CD4-positive, alpha-beta T cell treated with Interleukin-10 for 1 hour (primary cell): ENCODE measurements at regions not wholly inside any gene's neighbourhood (a gene's known extent, or its start where the extent isn't known, plus 50 kb on each side); places are given as distances from the start of the nearest gene placed in this dataset.

Source experiments
- DNase-seq: peaks from one replicate; pipeline ENCODE4 v3.0.0-alpha.2; 2020

DNA sequence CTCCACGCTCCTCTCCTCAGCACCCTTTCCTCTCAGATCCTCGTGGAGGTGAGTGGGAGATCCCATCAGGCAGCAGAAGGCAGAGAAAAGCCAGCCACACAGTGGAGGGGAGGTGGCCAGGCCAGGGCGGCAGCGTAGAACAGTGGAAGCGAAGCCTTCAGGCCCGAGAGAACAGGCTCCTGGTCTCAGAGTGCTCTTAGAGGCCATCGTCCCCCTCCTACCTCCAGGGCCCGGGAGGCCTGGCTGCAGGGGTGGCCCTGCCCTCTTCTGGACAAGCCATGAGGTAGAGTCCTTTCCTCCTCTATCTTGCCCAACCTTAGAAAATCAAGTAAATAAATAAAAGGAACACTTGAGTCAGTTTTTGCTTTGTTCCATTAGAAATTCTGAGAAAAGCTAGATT, 202.0 kb downstream of the KATNAL1 start:
- no peak for DNase-seq

DNA sequence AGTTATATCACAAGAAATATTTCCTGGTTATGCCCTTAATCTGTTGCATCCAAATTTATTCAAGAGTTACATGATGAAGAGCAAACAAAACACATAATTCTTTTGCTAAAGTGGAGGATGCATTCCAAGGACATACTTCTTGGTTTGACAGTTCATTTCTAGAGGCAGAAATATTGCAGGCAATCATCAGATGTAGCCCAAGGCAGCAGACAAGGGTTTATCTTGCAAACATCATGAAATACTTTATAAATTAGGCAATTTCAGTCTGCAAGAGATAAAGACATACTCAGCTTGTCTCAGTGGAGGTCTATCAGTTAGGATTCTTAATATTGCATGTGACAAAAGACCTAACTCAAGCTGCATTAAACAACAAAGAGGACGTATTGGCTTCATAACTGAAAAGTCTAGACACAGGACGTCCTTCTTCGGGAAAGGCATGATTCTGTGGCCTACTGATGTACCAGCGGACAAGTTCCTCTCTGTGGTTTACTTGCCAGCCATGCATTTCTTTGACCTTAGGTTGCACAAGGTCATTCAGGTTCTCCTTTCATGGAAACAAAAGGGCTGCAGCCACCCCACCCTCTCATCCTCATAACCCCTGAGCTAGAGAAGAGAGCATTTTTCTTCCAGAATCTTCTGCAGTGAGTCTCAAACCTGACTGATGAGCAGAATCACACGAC, 204.1 kb downstream of the KATNAL1 start:
- no peak for DNase-seq

DNA sequence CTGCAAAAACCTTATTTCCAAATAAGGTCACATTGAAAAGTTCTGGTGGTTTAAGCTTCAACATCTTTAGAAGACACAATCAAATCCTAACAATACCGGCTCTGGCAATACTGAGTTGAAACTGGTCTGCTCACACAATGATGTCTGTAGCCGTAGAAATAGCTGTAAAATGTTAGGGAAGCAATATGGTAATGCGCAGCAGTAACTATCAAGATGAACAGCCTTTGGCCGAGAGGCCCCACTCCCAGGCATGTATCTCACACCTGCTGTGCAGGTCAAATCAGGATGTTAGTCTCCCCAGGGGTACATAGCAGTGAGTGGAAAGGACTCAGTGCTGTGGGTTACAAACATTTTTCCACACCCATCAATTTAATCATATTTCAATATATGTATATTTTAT, 207.1 kb downstream of the KATNAL1 start:
- no peak for DNase-seq

DNA sequence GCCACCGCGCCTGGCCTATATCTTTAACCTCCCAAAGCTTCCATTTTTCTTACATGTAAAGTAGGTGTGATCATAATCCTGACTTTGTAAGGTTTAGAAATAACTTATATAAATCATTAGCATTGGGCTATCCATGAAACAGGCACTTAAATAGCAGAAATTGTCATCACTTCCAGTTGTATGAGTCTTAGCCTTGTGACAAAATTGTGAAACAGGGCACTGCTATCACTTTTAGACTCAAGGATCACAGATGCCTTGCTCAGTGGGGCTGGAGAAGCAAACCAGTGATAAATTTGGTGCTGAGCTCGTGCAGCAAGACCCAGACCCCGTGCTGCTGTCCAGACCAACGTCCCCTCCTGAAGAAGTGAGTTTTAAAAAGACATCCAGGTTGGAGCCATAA, 209.7 kb downstream of the KATNAL1 start:
- no peak for DNase-seq

DNA sequence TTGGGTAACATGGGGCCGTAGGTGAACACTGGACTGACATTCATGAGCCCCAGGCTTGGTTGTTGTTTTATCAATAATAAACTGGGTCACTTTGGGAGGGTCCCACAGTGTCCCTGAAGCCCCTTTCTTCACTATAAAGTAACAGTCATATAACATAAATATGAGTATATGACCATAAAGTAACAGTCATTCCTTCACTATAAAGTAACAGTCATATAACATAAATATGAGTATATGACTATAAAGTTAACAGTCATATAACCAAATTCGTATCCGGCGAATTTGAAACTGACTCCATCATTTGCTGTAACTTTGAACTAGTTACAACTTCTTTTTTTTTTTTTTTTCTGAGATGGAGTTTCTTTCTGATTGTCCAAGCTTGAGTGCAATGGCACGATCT, 210.3 kb downstream of the KATNAL1 start:
- no peak for DNase-seq

DNA sequence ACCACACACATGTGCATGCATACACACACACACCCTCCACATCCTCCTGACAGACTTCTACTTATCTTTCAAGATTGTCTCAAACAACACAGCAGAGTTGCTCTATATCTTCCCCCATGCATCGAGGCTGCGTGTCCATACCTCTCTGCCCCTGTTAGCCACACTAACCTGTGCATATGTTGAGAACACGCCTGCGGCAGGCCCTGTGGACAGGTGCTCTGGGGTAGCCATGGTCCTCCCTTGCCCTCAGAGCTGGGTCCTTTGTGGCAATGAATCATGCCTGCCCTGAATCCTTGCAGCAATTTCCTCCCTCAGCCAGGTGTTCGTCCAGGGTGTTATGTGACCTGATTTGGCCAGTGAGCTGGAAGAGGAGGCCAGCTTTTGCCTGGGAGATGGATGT, 213.3 kb downstream of the KATNAL1 start:
- DNase-seq = no peak

DNA sequence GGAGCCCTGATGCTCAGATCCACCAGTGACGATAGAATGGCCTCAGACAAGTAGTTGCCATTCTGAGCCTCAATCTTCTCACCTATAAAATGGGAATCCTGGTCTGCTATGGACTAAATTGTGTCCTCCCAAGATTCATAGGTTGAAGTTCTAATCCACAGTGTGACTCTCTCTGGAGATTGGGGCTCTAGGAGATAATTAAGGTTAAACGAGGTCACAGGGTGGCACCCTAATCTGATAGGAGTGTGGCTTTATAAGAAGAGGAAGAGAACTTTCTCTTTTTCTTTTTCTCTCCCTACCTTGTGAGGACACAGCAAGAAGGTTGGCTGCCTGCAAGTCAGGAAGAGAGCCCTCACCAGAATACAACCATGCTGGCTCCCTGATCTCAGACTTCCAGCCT, 214.1 kb downstream of the KATNAL1 start:
- no peak for DNase-seq

DNA sequence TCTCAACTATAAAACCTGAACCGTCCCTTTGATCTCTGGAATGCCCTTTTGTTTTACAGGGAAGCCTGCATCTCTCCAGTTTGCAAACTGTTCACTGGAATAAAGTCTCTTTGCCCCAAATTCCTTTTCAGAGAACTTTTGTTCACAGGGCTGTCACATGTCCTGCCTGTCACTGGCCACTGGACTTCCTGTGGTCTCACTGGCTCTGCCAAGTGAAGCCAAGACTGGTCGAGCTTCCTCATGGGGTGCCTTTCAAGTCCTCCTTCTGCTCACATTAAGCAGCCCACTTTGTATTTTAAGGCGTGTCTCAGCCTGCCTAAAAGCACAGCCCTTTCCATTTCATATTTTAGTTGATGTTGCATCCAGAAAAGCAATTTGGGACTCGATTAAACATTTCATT, 215.7 kb downstream of the KATNAL1 start:
- DNase-seq = no peak

DNA sequence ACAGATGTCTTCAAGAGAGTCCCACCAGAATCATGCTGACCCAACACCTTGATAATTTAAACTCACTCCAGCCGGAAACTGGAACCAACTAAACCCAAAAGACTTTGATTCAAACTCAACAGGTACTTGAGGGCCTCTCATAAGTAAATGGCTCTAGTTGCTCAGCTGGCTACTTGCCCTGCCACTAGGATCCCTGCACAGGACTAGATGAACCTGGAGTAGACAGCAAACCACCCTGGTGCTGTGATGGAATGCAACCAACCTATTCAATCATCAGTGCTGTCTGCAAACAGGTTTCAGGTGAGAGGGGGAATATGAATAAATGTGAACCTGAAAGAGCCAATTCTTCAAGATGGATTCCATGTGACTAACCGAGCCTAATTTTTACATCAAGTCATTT, 216.3 kb downstream of the KATNAL1 start:
- DNase-seq = no peak

DNA sequence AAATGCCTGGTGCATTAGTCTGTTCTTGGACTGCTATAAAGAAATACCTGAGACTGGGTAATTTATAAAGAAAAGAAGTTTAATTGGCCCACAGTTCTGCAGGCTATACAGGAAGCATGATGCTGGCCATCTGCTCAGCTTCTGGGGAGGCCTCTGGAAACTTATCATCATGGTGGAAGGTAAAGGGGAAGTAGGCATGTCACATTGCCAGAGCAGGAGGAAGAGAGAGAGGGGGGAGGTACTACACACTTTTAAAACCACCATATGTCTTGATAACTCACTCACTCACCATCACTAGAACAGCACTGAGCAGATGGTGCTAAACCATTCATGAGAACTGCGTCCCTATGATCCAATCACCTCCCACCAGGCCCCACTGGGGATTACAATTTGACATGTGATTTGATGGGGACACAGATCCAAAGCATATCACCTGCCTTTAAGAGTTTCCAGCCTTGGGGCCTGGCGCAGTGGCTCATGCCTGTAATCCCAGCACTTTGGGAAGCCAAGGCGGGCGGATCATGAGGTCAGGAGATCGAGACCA, 219.0 kb downstream of the KATNAL1 start:
- DNase-seq = no peak

DNA sequence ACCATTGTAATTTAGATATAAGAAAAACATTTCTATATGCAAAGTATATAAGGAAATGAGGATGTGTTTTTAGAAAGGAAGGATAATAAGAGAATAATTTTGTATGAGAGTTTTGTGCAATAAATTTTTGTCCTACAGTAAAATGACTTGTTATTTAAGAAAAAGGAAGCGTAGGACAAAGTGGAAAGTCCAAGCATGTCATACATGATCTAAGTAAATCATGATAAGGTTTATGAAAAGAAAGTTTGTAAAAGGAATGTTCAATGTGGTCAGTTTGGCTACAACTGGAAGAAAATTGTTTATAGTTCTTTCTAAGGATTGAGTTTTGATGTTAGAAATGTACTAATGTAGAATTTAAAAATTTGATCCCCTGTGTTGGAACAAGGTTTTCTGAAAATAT, 222.3 kb downstream of the KATNAL1 start:
- DNase-seq = no peak

DNA sequence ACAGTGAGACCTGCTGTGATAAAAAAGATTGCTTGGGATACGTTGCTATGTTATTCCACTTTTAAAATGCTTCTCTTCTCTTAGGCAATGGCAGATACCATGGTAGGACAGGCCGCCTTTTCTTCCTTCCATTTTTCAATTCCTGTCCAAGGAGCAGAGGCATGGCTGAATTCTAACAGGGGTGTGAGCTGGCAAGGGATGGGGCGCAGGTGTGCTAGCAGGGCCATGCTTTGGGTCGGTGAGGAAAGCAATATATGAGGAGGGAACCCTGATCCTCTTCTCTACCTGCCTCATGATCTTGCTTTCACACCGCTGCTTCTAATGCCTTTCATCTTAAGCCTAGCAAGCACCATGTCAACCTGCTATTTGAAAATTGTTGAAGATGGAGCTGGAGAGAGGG, 225.0 kb downstream of the KATNAL1 start:
- no peak for DNase-seq

DNA sequence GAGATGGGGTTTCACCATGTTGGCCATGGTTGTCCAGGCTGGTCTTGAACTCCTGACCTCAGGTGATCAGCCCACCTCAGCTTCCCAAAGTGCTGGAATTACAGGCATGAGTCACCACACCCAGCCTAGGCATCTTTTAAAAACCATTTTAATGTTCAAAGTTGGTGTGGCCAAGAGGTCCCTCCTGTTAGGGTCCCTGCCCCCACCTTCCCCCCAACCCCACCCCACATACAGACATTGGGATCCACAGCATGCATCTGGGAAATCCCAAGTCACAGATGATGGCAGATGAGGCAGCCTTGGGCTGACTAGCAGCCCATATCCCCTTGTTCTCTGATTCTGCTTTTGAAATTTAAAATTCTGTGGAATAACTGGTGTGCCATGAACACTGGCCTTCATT, 226.0 kb downstream of the KATNAL1 start:
- no peak for DNase-seq

DNA sequence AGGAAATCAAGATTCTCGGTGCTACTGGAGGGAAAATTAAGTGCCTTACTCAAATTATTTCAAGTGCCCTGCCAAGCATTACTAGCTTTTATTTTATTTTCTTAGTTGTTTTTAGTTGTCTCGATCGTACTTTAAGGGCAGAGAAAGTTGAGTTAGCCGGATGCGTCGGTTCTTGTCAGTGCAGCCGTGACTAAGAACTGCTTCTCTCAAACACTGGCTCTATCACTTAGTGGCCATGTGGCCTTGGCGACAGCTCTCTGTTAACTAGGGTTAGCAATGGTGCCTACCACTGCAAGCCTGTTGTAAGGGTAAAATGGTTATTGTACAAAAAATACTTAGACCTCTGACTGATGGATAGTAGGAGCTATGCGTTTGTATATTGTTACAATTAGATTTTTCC, 227.8 kb downstream of the KATNAL1 start:
- no peak for DNase-seq

DNA sequence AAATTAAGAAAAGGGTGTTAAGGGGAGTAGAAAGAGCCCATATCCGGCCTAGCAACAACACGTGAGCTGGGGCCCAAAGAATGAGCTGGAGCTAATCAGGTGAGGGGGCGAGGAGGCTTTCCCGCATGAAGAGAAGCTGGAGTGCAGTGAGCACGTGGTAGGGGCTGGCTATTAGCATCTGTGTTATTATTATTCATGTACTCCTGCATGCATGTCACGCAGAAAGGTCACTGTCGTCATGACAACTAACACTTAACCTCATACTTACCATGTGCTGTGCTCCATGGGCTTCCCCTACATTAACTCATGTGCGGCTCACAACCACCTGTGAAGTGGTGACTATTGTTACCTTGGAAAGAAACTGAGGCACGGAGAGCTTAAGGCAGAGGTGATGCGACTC, 227.6 kb upstream of the UBL3 start:
- no peak for DNase-seq

DNA sequence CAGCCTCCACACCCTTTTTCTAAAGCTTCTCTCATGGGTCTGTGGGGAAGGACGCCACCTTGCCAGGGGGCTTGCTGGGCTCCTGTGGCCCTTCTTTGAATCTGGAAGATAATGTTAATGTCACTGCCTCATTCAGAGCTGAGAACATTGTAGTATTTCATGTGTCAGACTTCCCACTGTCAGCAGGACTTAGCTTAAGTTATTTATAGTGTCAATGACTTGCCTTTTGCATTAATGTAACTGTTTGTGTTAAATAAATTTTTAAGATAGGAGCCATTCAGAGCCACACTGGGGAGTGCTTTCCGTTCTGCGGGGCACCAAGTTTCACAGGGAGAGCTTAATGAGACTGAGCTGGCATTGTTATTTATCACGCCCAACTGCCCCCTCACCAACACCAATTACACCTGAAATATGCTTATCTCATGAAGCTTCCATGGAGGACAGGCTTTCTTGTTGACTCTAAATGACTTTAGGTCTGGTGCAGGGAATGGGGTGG, 226.9 kb upstream of the UBL3 start:
- no peak for DNase-seq

DNA sequence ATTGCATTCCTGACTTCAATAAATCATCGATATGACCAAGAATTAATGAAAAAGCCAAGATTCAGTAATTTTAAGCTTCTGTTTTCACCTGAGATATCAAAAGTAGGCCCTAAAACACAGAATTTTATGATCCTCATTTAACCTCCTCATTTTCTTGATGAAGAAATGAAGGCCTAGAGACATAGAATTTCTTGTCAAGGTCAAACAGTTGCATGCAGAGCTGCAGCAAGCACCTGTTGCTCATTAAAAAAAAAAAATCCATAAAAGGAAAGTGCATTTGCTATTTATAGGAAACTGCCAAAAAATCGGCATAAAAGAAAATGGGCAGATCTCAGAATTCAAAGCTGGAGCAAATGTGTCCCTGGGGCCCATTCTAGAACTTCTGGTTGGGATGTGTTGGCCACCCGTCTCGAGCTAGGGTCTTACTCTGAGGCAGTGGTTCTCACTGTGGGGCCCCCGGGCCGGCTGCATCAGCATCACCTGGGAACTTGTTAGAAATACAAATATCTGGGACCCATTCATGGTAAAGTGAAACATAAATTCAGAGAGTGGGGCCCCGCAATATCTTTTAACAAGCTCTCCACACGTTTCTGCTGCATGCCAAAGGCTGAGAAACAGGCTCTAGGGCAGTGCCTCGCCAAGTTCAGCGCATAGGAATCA, 224.7 kb upstream of the UBL3 start:
- no peak for DNase-seq

DNA sequence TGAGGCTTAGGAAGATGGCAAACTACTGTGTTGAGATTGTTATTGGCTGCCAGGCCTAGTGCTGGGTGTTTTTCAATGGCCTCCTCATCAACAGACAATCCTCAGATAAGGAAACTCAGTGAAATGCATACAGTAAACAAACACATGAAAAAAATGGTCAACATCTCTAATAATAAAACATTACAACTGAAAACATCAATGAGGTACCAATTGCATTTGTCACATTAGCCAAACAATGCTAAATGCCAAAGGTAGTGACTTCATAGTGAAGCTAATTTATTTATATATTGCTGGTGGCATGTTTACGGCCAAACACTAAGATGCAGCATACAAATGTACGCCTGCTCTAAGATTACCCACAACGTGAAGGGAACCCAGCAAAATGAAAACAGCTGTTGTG, 224.0 kb upstream of the UBL3 start:
- DNase-seq = no peak

DNA sequence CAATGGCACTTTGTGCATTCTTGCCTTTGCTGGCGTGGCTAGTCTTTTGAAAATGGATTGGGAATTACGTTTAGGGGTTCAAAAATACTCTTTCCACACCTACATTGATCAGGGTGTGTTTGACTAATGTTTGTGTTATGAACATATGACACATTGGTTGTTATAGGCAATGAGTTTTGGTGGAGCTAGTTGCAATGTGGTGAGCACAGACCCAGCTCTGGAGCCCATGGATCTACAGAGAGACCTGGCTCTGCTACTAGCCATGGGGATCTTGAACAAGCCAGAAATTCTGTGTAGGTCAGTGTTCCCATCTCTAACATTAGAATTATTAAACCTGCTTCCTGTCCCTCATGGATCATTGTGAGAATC, 222.4 kb upstream of the UBL3 start:
- no peak for DNase-seq

DNA sequence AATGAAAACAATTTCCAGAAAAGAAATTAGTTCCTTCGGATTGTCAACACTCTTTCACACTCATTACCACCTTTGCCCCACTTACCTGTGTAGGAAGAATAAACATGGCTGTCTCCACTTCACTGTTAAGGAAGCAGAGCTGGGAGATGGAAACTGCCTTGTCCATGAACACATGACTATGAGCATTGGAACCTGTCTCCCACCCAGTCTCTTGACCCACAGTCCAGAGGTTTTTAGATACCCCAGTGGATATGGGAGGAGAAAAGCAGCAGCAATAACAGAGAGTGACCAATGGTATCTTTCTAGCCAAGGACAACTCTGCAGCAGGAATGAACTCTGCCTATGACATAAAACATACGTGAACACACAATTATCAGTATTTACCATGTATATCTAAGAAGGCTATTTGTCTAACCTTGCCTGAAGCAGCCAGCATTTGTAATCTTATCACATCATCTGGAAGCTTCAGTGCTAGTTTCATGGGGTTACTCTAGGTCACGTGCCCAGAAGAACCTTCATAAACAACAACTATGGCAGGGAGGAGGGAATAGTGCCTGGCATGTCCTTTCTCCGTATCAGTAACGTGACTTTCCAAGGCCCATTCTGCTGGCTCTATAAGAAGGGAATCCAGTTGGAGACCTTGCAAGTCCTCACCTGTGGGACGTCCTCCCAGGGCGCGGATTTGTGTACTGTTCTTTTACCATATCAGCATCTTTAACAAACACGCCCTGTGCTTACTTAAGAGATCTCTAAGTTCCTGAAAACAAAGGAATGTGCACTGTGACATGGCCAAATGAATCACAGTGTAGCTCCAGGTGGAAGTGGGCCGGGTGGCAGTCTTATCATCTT, 221.8 kb upstream of the UBL3 start:
- no peak for DNase-seq

DNA sequence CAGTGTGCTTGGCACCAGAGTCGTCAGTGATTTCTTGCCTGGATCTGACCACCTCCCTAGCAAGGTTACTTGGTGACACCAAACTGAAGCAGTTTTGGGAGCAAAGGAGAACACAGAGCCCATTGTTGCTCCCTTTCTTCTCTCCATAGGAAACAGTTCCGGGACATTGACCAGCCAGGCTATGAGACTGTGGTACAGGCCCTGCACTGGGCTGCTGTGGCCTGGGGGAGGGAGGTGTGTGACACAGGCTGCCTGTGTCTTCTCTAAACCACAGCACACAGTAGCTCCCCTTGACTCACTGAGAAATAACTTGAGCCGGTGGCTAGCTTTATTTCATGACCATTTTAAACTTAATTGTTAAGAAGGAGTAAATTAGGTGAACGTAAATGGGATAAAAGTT, 214.8 kb upstream of the UBL3 start:
- no peak for DNase-seq

DNA sequence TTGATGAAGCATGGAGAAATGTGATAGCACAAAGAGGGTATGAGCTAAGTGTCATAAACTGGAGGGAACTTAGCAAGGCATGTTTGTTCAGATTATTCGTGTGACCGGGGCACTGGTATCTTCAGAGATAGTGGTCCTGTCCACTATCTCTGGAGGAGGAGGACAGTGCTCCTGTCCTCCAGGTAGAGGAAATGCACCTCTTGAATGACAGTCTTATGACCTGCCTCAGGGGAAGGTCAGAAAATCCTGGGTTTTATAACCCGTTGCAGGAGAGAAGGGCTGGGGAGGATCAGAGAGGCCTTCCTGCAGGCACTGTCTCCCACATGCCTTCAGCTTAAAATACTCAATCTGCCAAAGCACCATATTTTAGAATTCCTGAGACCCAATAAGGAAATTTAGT, 213.5 kb upstream of the UBL3 start:
- DNase-seq = no peak

DNA sequence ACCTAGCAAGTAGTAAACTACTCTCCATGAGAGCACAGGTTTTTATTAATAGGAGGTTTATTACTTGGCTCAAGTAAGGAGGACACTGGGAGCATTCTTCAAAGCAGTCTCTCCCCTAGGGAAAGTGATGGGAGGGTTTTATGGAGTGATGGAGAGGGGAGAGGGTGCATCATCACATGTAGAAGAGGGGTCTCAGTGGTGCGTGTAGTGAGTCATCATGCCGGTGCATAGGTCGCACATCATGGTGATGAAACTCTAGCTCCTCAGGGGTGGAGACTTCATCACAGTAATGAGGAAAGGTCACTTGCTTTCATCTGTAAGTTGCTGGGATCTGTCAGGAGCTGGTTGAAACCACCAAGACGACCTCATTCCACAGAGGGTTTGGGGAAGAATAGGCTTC, 210.8 kb upstream of the UBL3 start:
- DNase-seq = no peak

DNA sequence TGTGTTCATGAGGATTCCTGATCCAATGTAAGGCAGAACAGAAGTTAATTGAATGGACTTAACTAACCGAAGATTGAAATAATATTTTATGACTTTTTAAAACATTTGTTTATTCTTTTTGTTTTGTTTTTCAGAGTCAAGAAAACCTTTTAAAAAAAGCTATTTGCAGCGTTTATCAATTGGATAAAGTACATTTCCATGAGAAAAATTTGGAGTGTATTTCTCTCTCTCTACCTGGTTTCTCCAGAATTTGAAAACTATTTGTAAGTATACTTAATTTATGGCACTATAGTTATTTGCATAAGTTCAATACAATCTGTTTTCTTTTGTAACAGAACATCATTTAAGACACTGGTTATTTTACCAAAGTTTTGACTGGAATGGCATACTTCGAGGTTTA, 208.0 kb upstream of the UBL3 start:
- no peak for DNase-seq
